Liver (tissue), 8 donors: ENCODE measurements at regions not wholly inside any gene's neighbourhood (a gene's known extent, or its start where the extent isn't known, plus 50 kb on each side); places are given as distances from the start of the nearest gene placed in this dataset.

ENCODE experiments used
- DNase-seq: peaks from one replicate; pipeline ENCODE4 v3.0.0-alpha.2; 2017; ENCODE audit warnings: low spot score
- H3K27ac ChIP-seq, 2 donors: one replicate each; pipeline ENCODE4 v1.7.0; 2013; ENCODE audit warnings: inconsistent platforms in 2 of 2, low read length in 2 of 2, control low read depth in 1 of 2, low read depth in 1 of 2, mild to moderate bottlenecking in 1 of 2
- H3K27me3 ChIP-seq, 4 donors: one replicate each; pipeline versions ENCODE4 v1.6.1 to v1.7.0; 2013; ENCODE audit warnings: low read length in 3 of 4, inconsistent platforms in 1 of 4, mild to moderate bottlenecking in 1 of 4, moderate library complexity in 1 of 4; ENCODE audit not compliant: control insufficient read depth in 4 of 4, insufficient read depth in 4 of 4
- H3K36me3 ChIP-seq, 4 donors: one replicate each; pipeline versions ENCODE4 v1.6.1 to v1.7.0; 2013; ENCODE audit warnings: low read length in 3 of 4, mild to moderate bottlenecking in 3 of 4, low read depth in 1 of 4, moderate library complexity in 1 of 4; ENCODE audit not compliant: control insufficient read depth in 4 of 4, insufficient read depth in 3 of 4
- H3K4me1 ChIP-seq, 4 donors: one replicate each; pipeline versions ENCODE4 v1.6.1 to v1.7.0; 2013; ENCODE audit warnings: low read length in 3 of 4, mild to moderate bottlenecking in 3 of 4, moderate library complexity in 1 of 4; ENCODE audit not compliant: control insufficient read depth in 4 of 4, insufficient read depth in 4 of 4
- H3K4me3 ChIP-seq, 3 donors: one replicate each; pipeline versions ENCODE4 v1.6.1 to v1.7.0; 2013; ENCODE audit warnings: low read length in 3 of 3, control low read depth in 1 of 3, low read depth in 1 of 3, mild to moderate bottlenecking in 1 of 3
- H3K9ac ChIP-seq, 2 donors: one replicate each; pipeline ENCODE4 v1.7.0; 2013; ENCODE audit warnings: low read length in 2 of 2, mild to moderate bottlenecking in 2 of 2, moderate library complexity in 2 of 2, control low read depth in 1 of 2, low read depth in 1 of 2
- H3K9me3 ChIP-seq, 4 donors: one replicate each; pipeline versions ENCODE4 v1.6.1 to v1.7.0; 2013; ENCODE audit warnings: low read length in 3 of 4; ENCODE audit not compliant: control insufficient read depth in 4 of 4
- CTCF ChIP-seq: fragments of 150-350 bp; IDR thresholded peaks from 2 replicates; pipeline ENCODE4 v1.5.1; 2017; ENCODE audit warnings: improper control_type of control experiment, low read depth, low read length; ENCODE audit not compliant: missing input control
- EGR1 ChIP-seq, 2 donors: IDR thresholded peaks; 2 replicates each; pipeline ENCODE4 v1.6.1; 2016 to 2018; ENCODE audit warnings: antibody characterized with exemption in 2 of 2, low read depth in 2 of 2
- FOXA1 ChIP-seq: IDR thresholded peaks from 2 replicates; pipeline ENCODE4 v1.6.1; 2016; ENCODE audit warnings: antibody characterized with exemption
- FOXA2 ChIP-seq: IDR thresholded peaks from 2 replicates; pipeline ENCODE4 v1.6.1; 2016; ENCODE audit warnings: antibody characterized with exemption
- GABPA ChIP-seq, 2 donors: IDR thresholded peaks in 1 of 2; conservative IDR thresholded peaks in 1 of 2; 2 replicates each; pipeline ENCODE4 v1.6.1; 2016; ENCODE audit warnings: antibody characterized with exemption in 2 of 2, mild to moderate bottlenecking in 1 of 2, moderate library complexity in 1 of 2
- HNF4A ChIP-seq, 2 donors: conservative IDR thresholded peaks; 2 replicates each; pipeline ENCODE4 v1.6.1; 2016; ENCODE audit warnings: antibody characterized with exemption in 2 of 2, mild to moderate bottlenecking in 2 of 2
- HNF4G ChIP-seq: IDR thresholded peaks from 2 replicates; pipeline ENCODE4 v1.6.1; 2016; ENCODE audit warnings: antibody characterized with exemption
- JUND ChIP-seq, 2 donors: IDR thresholded peaks; 2 replicates each; pipeline ENCODE4 v1.6.1; 2016; ENCODE audit warnings: antibody characterized with exemption in 2 of 2
- MAX ChIP-seq: IDR thresholded peaks from 2 replicates; pipeline ENCODE4 v1.6.1; 2016; ENCODE audit warnings: antibody characterized with exemption
- NR2F2 ChIP-seq: IDR thresholded peaks from 2 replicates; pipeline ENCODE4 v1.6.1; 2016; ENCODE audit warnings: antibody characterized with exemption
- RAD21 ChIP-seq, 2 donors: IDR thresholded peaks; 2 replicates each; pipeline ENCODE4 v1.6.1; 2016; ENCODE audit warnings: antibody characterized with exemption in 2 of 2, mild to moderate bottlenecking in 2 of 2
- REST ChIP-seq: IDR thresholded peaks from 2 replicates; pipeline ENCODE4 v1.6.1; 2016; ENCODE audit warnings: antibody characterized with exemption, mild to moderate bottlenecking
- RXRA ChIP-seq, 2 donors: IDR thresholded peaks; 2 replicates each; pipeline ENCODE4 v1.6.1; 2017 to 2018; ENCODE audit warnings: antibody characterized with exemption in 2 of 2, mild to moderate bottlenecking in 1 of 2
- SP1 ChIP-seq: IDR thresholded peaks from 2 replicates; pipeline ENCODE4 v1.6.1; 2018; ENCODE audit warnings: antibody characterized with exemption, mild to moderate bottlenecking
- TAF1 ChIP-seq: conservative IDR thresholded peaks from 2 replicates; pipeline ENCODE4 v1.6.1; 2016; ENCODE audit warnings: antibody characterized with exemption, mild to moderate bottlenecking
- YY1 ChIP-seq: IDR thresholded peaks from 2 replicates; pipeline ENCODE4 v1.6.1; 2016; ENCODE audit warnings: antibody characterized with exemption, mild to moderate bottlenecking
- ZBTB33 ChIP-seq: IDR thresholded peaks from 2 replicates; pipeline ENCODE4 v1.6.1; 2016; ENCODE audit warnings: antibody characterized with exemption
- WGBS: extraction: QIAGEN DNeasy Blood & Tissue Kit; methylation state at CpG from one replicate; pipeline ENCODE4 v1.1.7; 2013; 5-methylcytosine and 5-hydroxymethylcytosine counted together
- TF ChIP-seq, protein P1 (sequence below): IDR thresholded peaks from 2 replicates; pipeline ENCODE4 v1.6.1; 2016; ENCODE audit warnings: antibody characterized with exemption
- donor health status: healthy.
- donor health status: healthy.
- donor health status: healthy.
- donor health status: healthy.
- donor health status: healthy.

- H3K4me1 ChIP-seq = peaks cover 2 to 17% (median 14%) of the 10 kb centered on the region in 4 donors
- no peak overlapping the region for H3K4me3 ChIP-seq
- peaks cover 0 to 3% (median 0%) of the 10 kb centered on the region in 4 donors for H3K9me3 ChIP-seq
- no peaks in the 10 kb centered on the region for H3K36me3 ChIP-seq
- H3K27ac ChIP-seq = no peak overlapping the region
- no peak for DNase-seq
- no peak overlapping the region for H3K9ac ChIP-seq
- 29% methylated on average over 3 of the region's 3 CpGs for WGBS
- peaks cover 0 to 17% (median under 1%) of the 10 kb centered on the region in 4 donors for H3K27me3 ChIP-seq
- TF ChIP-seq RAD21 (IDR thresholded peaks at IDR 0.05) = no peak
- no peak for TF ChIP-seq CTCF
- peak in 1 of 2 donors; percentile 66 for TF ChIP-seq RXRA (IDR thresholded peaks at IDR 0.05)
- peak; percentile 33 for TF ChIP-seq ZBTB33
- peak; percentile 51 for TF ChIP-seq YY1
- TF ChIP-seq MAX = peak; percentile 72
- no peak for TF ChIP-seq TAF1
- no peak for TF ChIP-seq SP1
- TF ChIP-seq FOXA1 = no peak
- peak; percentile 55 to 56 for TF ChIP-seq HNF4A (conservative IDR thresholded peaks at IDR 0.05)
- TF ChIP-seq, protein P1, sequence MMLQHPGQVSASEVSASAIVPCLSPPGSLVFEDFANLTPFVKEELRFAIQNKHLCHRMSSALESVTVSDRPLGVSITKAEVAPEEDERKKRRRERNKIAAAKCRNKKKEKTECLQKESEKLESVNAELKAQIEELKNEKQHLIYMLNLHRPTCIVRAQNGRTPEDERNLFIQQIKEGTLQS = no peak
- peak; percentile 28 for TF ChIP-seq HNF4G
- no peak for TF ChIP-seq EGR1 (IDR thresholded peaks at IDR 0.05; ENCODE audit: low read depth in 2 of 2)
- no peak for TF ChIP-seq GABPA (IDR thresholded peaks at IDR 0.05 in 1 of 2, conservative IDR thresholded peaks at IDR 0.05 in 1 of 2)
- no peak for TF ChIP-seq NR2F2
- no peak for TF ChIP-seq JUND (IDR thresholded peaks at IDR 0.05)
- TF ChIP-seq FOXA2 = peak; percentile 21
- no peak for TF ChIP-seq REST
Measured at GRCh38 chr9:18189871-18190670, 283.9 kb upstream of the ADAMTSL1 start.
